ENCODE measurements at regions not wholly inside any gene's neighbourhood (a gene's known extent, or its start where the extent isn't known, plus 50 kb on each side); places are given as distances from the start of the nearest gene placed in this dataset.

GRCh38 chr10:91137011-91137643, 83.3 kb upstream of the PCGF5 start:
- no peaks in the 10 kb centered on the region for H3K9me3 ChIP-seq (ENCODE audit: insufficient read depth, low read length, severe bottlenecking)
- no peak overlapping the region for H3K9ac ChIP-seq (ENCODE audit: low read depth, low read length)
- H4K20me1 ChIP-seq (ENCODE audit: insufficient read depth, low read length) = no peaks in the 10 kb centered on the region
- H3K36me3 ChIP-seq (ENCODE audit: insufficient read depth, low read length) = no peaks in the 10 kb centered on the region
- H3K4me2 ChIP-seq (ENCODE audit: insufficient read depth, low read length) = no peak overlapping the region
- no peak overlapping the region for H2AFZ ChIP-seq (ENCODE audit: low read depth, low read length)
- DNase-seq = no peak
- no peaks in the 10 kb centered on the region for H3K27me3 ChIP-seq (ENCODE audit: insufficient read depth, low read length, poor library complexity)
- peaks cover 14% of the 10 kb centered on the region for H3K4me1 ChIP-seq (ENCODE audit: insufficient read depth, low read length)
- no peak for ATAC-seq (ENCODE audit: insufficient read depth, low read depth)
- H3K4me3 ChIP-seq (ENCODE audit: low read depth in 1 of 2, low read length in 2 of 2) = no peak overlapping the region
- no peak for TF ChIP-seq EZH2 (IDR thresholded peaks at IDR 0.05; ENCODE audit: borderline replicate concordance, low read depth, low read length, severe bottlenecking)
- TF ChIP-seq, protein P1, sequence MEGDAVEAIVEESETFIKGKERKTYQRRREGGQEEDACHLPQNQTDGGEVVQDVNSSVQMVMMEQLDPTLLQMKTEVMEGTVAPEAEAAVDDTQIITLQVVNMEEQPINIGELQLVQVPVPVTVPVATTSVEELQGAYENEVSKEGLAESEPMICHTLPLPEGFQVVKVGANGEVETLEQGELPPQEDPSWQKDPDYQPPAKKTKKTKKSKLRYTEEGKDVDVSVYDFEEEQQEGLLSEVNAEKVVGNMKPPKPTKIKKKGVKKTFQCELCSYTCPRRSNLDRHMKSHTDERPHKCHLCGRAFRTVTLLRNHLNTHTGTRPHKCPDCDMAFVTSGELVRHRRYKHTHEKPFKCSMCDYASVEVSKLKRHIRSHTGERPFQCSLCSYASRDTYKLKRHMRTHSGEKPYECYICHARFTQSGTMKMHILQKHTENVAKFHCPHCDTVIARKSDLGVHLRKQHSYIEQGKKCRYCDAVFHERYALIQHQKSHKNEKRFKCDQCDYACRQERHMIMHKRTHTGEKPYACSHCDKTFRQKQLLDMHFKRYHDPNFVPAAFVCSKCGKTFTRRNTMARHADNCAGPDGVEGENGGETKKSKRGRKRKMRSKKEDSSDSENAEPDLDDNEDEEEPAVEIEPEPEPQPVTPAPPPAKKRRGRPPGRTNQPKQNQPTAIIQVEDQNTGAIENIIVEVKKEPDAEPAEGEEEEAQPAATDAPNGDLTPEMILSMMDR (IDR thresholded peaks at IDR 0.05; ENCODE audit: borderline replicate concordance, extremely low read depth, low read length, poor library complexity, severe bottlenecking) = no peak
- no peak overlapping the region for H3K27ac ChIP-seq (ENCODE audit: low read length)
- no peaks in the 10 kb centered on the region for H3K79me2 ChIP-seq (ENCODE audit: insufficient read depth, low read length)

DNA sequence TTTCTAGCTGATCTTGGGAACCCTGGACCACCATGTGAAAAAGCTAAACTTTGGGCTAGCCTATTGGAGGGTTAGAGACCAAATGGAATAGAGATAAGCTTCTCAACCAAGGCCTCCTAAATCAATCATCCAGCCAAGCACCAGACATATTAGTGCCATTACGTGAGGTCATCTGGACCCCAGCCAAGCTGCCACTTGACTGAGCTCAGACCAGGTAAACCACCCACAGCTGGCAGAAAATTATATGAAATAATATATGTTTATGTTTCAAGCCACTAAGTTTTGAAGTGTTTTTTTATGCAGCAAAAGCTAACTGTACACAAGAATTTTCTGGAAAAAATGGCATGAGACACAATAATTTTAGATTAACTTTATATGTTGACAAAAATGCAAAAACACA, 82.6 kb upstream of the PCGF5 start:
- Histone ChIP-seq H3K36me3 (ENCODE audit: insufficient read depth, low read length) (no peaks in the 10 kb centered on the region), H3K9me3 (ENCODE audit: insufficient read depth, low read length, severe bottlenecking) (no peaks in the 10 kb centered on the region), H3K27ac (ENCODE audit: low read length) (no peak overlapping the region), H3K9ac (ENCODE audit: low read depth, low read length) (no peak overlapping the region), H4K20me1 (ENCODE audit: insufficient read depth, low read length) (no peaks in the 10 kb centered on the region), H3K4me3 (ENCODE audit: low read depth in 1 of 2, low read length in 2 of 2) (no peak overlapping the region), H2AFZ (ENCODE audit: low read depth, low read length) (no peak overlapping the region), H3K27me3 (ENCODE audit: insufficient read depth, low read length, poor library complexity) (no peaks in the 10 kb centered on the region), H3K79me2 (ENCODE audit: insufficient read depth, low read length) (no peaks in the 10 kb centered on the region), H3K4me2 (ENCODE audit: insufficient read depth, low read length) (no peak overlapping the region), H3K4me1 (ENCODE audit: insufficient read depth, low read length) (peaks cover 20% of the 10 kb centered on the region)
- no peak for TF ChIP-seq EZH2 (IDR thresholded peaks at IDR 0.05; ENCODE audit: borderline replicate concordance, low read depth, low read length, severe bottlenecking)
- TF ChIP-seq, protein P1 (IDR thresholded peaks at IDR 0.05; ENCODE audit: borderline replicate concordance, extremely low read depth, low read length, poor library complexity, severe bottlenecking) = no peak
- DNase-seq = no peak
- ATAC-seq (ENCODE audit: insufficient read depth, low read depth) = no peak

- Histone ChIP-seq H4K20me1 (ENCODE audit: insufficient read depth, low read length) (no peaks in the 10 kb centered on the region), H3K27ac (ENCODE audit: low read length) (peak overlapping the region; percentile 54), H3K4me3 (ENCODE audit: low read depth in 1 of 2, low read length in 2 of 2) (no peak overlapping the region), H3K9ac (ENCODE audit: low read depth, low read length) (no peak overlapping the region), H3K79me2 (ENCODE audit: insufficient read depth, low read length) (no peaks in the 10 kb centered on the region), H3K36me3 (ENCODE audit: insufficient read depth, low read length) (no peaks in the 10 kb centered on the region), H3K27me3 (ENCODE audit: insufficient read depth, low read length, poor library complexity) (no peaks in the 10 kb centered on the region), H2AFZ (ENCODE audit: low read depth, low read length) (no peak overlapping the region), H3K4me2 (ENCODE audit: insufficient read depth, low read length) (no peak overlapping the region), H3K9me3 (ENCODE audit: insufficient read depth, low read length, severe bottlenecking) (no peaks in the 10 kb centered on the region), H3K4me1 (ENCODE audit: insufficient read depth, low read length) (peaks cover 32% of the 10 kb centered on the region)
- DNase-seq (no peak), ATAC-seq (ENCODE audit: insufficient read depth, low read depth) (peak; percentile 42; the same call in 2 of the 3 replicates)
- TF ChIP-seq, protein P1 (IDR thresholded peaks at IDR 0.05; ENCODE audit: borderline replicate concordance, extremely low read depth, low read length, poor library complexity, severe bottlenecking) = no peak
- TF ChIP-seq EZH2 (IDR thresholded peaks at IDR 0.05; ENCODE audit: borderline replicate concordance, low read depth, low read length, severe bottlenecking) = no peak
These were observed 79.4 kb upstream of the PCGF5 start for GRCh38 chr10:91140995-91141549.
